SKM-1 treated with dmso at 0.1 percent for 144 hours (cell line): ENCODE measurements at regions not wholly inside any gene's neighbourhood (a gene's known extent, or its start where the extent isn't known, plus 50 kb on each side); places are given as distances from the start of the nearest gene placed in this dataset.

ENCODE experiments used
- DNase-seq: peaks from one replicate; lab custom pipeline; 2025; ENCODE audit not compliant: unreplicated experiment; lab: John Stamatoyannopoulos, UW

GRCh38 chr12:30251546-30251945, 444.1 kb downstream of the IPO8 start:
- no peak for DNase-seq

- DNase-seq: no peak
These were observed 452.2 kb downstream of the IPO8 start for GRCh38 chr12:30243426-30243825.

GRCh38 chr12:30219047-30219446, 435.3 kb upstream of the TMTC1 start:
- DNase-seq: no peak

- no peak for DNase-seq
These were observed 434.3 kb upstream of the TMTC1 start for GRCh38 chr12:30218073-30218472.

- no peak for DNase-seq
These were observed 429.4 kb upstream of the TMTC1 start for GRCh38 chr12:30213166-30213565.

- no peak for DNase-seq
These were observed 428.0 kb upstream of the TMTC1 start for GRCh38 chr12:30211743-30212142.

GRCh38 chr12:30203981-30204380, 420.2 kb upstream of the TMTC1 start:
- no peak for DNase-seq

GRCh38 chr12:30202521-30203254, 418.9 kb upstream of the TMTC1 start:
- no peak for DNase-seq

GRCh38 chr12:30201301-30202160, 417.8 kb upstream of the TMTC1 start:
- no peak for DNase-seq

- no peak for DNase-seq
These were observed 417.1 kb upstream of the TMTC1 start for GRCh38 chr12:30200864-30201263.

GRCh38 chr12:30197392-30198057, 413.8 kb upstream of the TMTC1 start:
- no peak for DNase-seq

- no peak for DNase-seq
These were observed 408.1 kb upstream of the TMTC1 start for GRCh38 chr12:30191696-30192455.

GRCh38 chr12:30188602-30189326, 405.0 kb upstream of the TMTC1 start:
- no peak for DNase-seq

- no peak for DNase-seq
These were observed 403.7 kb upstream of the TMTC1 start for GRCh38 chr12:30187426-30187825.

GRCh38 chr12:30181334-30181733, 397.6 kb upstream of the TMTC1 start:
- no peak for DNase-seq

- no peak for DNase-seq
These were observed 396.9 kb upstream of the TMTC1 start for GRCh38 chr12:30180602-30181001.

- no peak for DNase-seq
These were observed 395.2 kb upstream of the TMTC1 start for GRCh38 chr12:30178916-30179315.

- no peak for DNase-seq
These were observed 386.3 kb upstream of the TMTC1 start for GRCh38 chr12:30169839-30170591.

GRCh38 chr12:30166006-30166795, 382.5 kb upstream of the TMTC1 start:
- no peak for DNase-seq
